SK-N-SH treated with all-trans-retinoic acid at 6 μM for 48 hours (cell line): ENCODE measurements at regions not wholly inside any gene's neighbourhood (a gene's known extent, or its start where the extent isn't known, plus 50 kb on each side); places are given as distances from the start of the nearest gene placed in this dataset.

Source experiments
- ATAC-seq: fragments of 200-7000 bp; cut with Tn5 transposase; 3 replicates; pipeline ENCODE4 v1.9.1; 2020; ENCODE audit warnings: mild to moderate bottlenecking, moderate library complexity
- ARNTL ChIP-seq: fragments of 450-650 bp; formaldehyde crosslinking; IDR thresholded peaks from 2 replicates; pipeline ENCODE4 v1.5.0; 2020; ENCODE audit warnings: low read depth, mild to moderate bottlenecking, moderate library complexity, borderline replicate concordance
- BACH2 ChIP-seq: fragments of 250-450 bp; sonication (Bioruptor Pico); IDR thresholded peaks from 2 replicates; pipeline ENCODE4 v1.9.0; 2021; ENCODE audit warnings: mild to moderate bottlenecking, borderline replicate concordance
- CREB5 ChIP-seq: fragments of 250-450 bp; sonication (Bioruptor Pico); IDR thresholded peaks from 2 replicates; pipeline ENCODE4 v1.5.1; 2020; ENCODE audit warnings: low read depth, mild to moderate bottlenecking, moderate library complexity
- CSDC2 ChIP-seq: fragments of 250-450 bp; sonication (Bioruptor Pico); IDR thresholded peaks from 2 replicates; pipeline ENCODE4 v1.5.0; 2020; ENCODE audit warnings: mild to moderate bottlenecking, moderate library complexity
- CSRNP3 ChIP-seq: fragments of 250-450 bp; sonication (Bioruptor Pico); IDR thresholded peaks from 2 replicates; pipeline ENCODE4 v1.5.1; 2021; ENCODE audit warnings: mild to moderate bottlenecking, moderate library complexity
- GLIS3 ChIP-seq: fragments of 250-450 bp; sonication (Bioruptor Pico); IDR thresholded peaks from 2 replicates; pipeline ENCODE4 v1.5.0; 2020; ENCODE audit warnings: mild to moderate bottlenecking, moderate library complexity
- ISL1 ChIP-seq: fragments of 250-450 bp; sonication (Bioruptor Pico); IDR thresholded peaks from 2 replicates; pipeline ENCODE4 v2.1.2; 2022; ENCODE audit warnings: mild to moderate bottlenecking, moderate library complexity
- OSR1 ChIP-seq: fragments of 250-450 bp; sonication (Bioruptor Pico); IDR thresholded peaks from 2 replicates; pipeline ENCODE4 v1.8.0; 2022; ENCODE audit warnings: moderate library complexity, mild to moderate bottlenecking, inconsistent platforms
- PATZ1 ChIP-seq: fragments of 250-450 bp; sonication (Bioruptor Pico); IDR thresholded peaks from 2 replicates; pipeline ENCODE4 v1.8.0; 2020; ENCODE audit warnings: mild to moderate bottlenecking, moderate library complexity, borderline replicate concordance
- POU6F1 ChIP-seq: fragments of 250-450 bp; sonication (Bioruptor Pico); IDR thresholded peaks from 2 replicates; pipeline ENCODE4 v1.8.0; 2021; ENCODE audit warnings: low read depth, mild to moderate bottlenecking, moderate library complexity, borderline replicate concordance
- PPARA ChIP-seq: fragments of 250-450 bp; sonication (Bioruptor Pico); IDR thresholded peaks from 2 replicates; pipeline ENCODE4 v1.5.0; 2020; ENCODE audit warnings: mild to moderate bottlenecking, borderline replicate concordance
- RARB ChIP-seq: fragments of 250-450 bp; sonication (Bioruptor Pico); IDR thresholded peaks from 2 replicates; pipeline ENCODE4 v1.8.0; 2021; ENCODE audit warnings: mild to moderate bottlenecking, moderate library complexity
- SNAI2 ChIP-seq: fragments of 250-450 bp; sonication (Bioruptor Pico); IDR thresholded peaks from 2 replicates; pipeline ENCODE4 v1.5.0; 2020; ENCODE audit warnings: mild to moderate bottlenecking, moderate library complexity
- TCF4 ChIP-seq: fragments of 250-450 bp; sonication (Bioruptor Pico); IDR thresholded peaks from 2 replicates; pipeline ENCODE4 v1.8.0; 2021; ENCODE audit warnings: mild to moderate bottlenecking, moderate library complexity, borderline replicate concordance
- TOX ChIP-seq: fragments of 250-450 bp; sonication (Bioruptor Pico); IDR thresholded peaks from 2 replicates; pipeline ENCODE4 v1.8.0; 2021; ENCODE audit warnings: mild to moderate bottlenecking, moderate library complexity, borderline replicate concordance
- TSHZ2 ChIP-seq: fragments of 250-450 bp; sonication (Bioruptor Pico); IDR thresholded peaks from 2 replicates; pipeline ENCODE4 v1.5.0; 2020; ENCODE audit warnings: mild to moderate bottlenecking, moderate library complexity
- ZC3H10 ChIP-seq: fragments of 250-450 bp; sonication (Bioruptor Pico); IDR thresholded peaks from 2 replicates; pipeline ENCODE4 v1.5.1; 2021; ENCODE audit warnings: mild to moderate bottlenecking, moderate library complexity
- ZFP3 ChIP-seq: fragments of 250-450 bp; sonication (Bioruptor Pico); IDR thresholded peaks from 2 replicates; pipeline ENCODE4 v1.5.0; 2020; ENCODE audit warnings: mild to moderate bottlenecking, moderate library complexity
- ZNF565 ChIP-seq: fragments of 450-650 bp; formaldehyde crosslinking; conservative IDR thresholded peaks from 2 replicates; pipeline ENCODE4 v1.5.0; 2020; ENCODE audit warnings: low read depth, mild to moderate bottlenecking, moderate library complexity
- ZNF8 ChIP-seq: fragments of 450-650 bp; formaldehyde crosslinking; IDR thresholded peaks from 2 replicates; pipeline ENCODE4 v1.5.0; 2020; ENCODE audit warnings: mild to moderate bottlenecking, moderate library complexity

- no peak for ATAC-seq
- TF ChIP-seq ZNF8 (CRISPR knock-in tag) = no peak
- no peak for TF ChIP-seq CSDC2 (CRISPR knock-in tag)
- no peak for TF ChIP-seq ZFP3 (CRISPR knock-in tag)
- no peak for TF ChIP-seq PATZ1 (CRISPR knock-in tag)
- TF ChIP-seq ZNF565 = no peak
- no peak for TF ChIP-seq TCF4 (CRISPR knock-in tag)
- no peak for TF ChIP-seq ZC3H10
- TF ChIP-seq ARNTL (CRISPR knock-in tag) = no peak
- no peak for TF ChIP-seq SNAI2 (CRISPR knock-in tag)
- TF ChIP-seq CREB5 (CRISPR knock-in tag) = no peak
- TF ChIP-seq PPARA (CRISPR knock-in tag) = no peak
- TF ChIP-seq TOX (CRISPR knock-in tag) = no peak
- no peak for TF ChIP-seq POU6F1
- TF ChIP-seq CSRNP3 (CRISPR knock-in tag) = no peak
- TF ChIP-seq, all 23 proteins: peak for 0
These were observed 1239.3 kb downstream of the MRPL39 start for GRCh38 chr21:24367936-24368335.

- no peak for TF ChIP-seq GLIS3 (CRISPR knock-in tag)
- TF ChIP-seq PPARA (CRISPR knock-in tag) = no peak
- TF ChIP-seq TSHZ2 (CRISPR knock-in tag) = no peak
- TF ChIP-seq OSR1 (CRISPR knock-in tag) = no peak
- TF ChIP-seq PATZ1 (CRISPR knock-in tag) = no peak
- no peak for TF ChIP-seq ZC3H10
- TF ChIP-seq TOX (CRISPR knock-in tag) = no peak
- TF ChIP-seq SNAI2 (CRISPR knock-in tag) = no peak
- TF ChIP-seq ARNTL (CRISPR knock-in tag) = no peak
- TF ChIP-seq BACH2 (CRISPR knock-in tag) = no peak
- TF ChIP-seq RARB (CRISPR knock-in tag) = no peak
- TF ChIP-seq POU6F1 = no peak
- no peak for TF ChIP-seq ZFP3 (CRISPR knock-in tag)
- TF ChIP-seq TCF4 (CRISPR knock-in tag) = no peak
- TF ChIP-seq ISL1 (CRISPR knock-in tag) = no peak
- no peak for TF ChIP-seq CREB5 (CRISPR knock-in tag)
- no peak for ATAC-seq
These were observed 1253.8 kb downstream of the MRPL39 start for GRCh38 chr21:24353492-24353891.
